DND-41 (cell line): ENCODE measurements at regions not wholly inside any gene's neighbourhood (a gene's known extent, or its start where the extent isn't known, plus 50 kb on each side); places are given as distances from the start of the nearest gene placed in this dataset.
"Not testable (repeated sequence)": the region's sequence is repeated elsewhere in the genome, so short reads cannot be mapped to it uniquely, and the experiment has no call there.

Experiments
- CTCF ChIP-seq: IDR thresholded peaks from 2 replicates; pipeline ENCODE4 v1.5.1; 2012; ENCODE audit warnings: borderline replicate concordance, low read length, moderate library complexity, mild to moderate bottlenecking; ENCODE audit not compliant: poor library complexity, severe bottlenecking; ENCODE audit errors: extremely low read depth
- EZH2 ChIP-seq: IDR thresholded peaks from 3 replicates; pipeline ENCODE4 v1.6.1; 2012; ENCODE audit warnings: borderline replicate concordance, low read depth, mild to moderate bottlenecking, moderate library complexity, low read length, inconsistent platforms; ENCODE audit not compliant: severe bottlenecking

GRCh38 chr12:116660740-116661139, 77.1 kb downstream of the SPRING1 start:
- not testable (repeated sequence) for TF ChIP-seq CTCF, EZH2
